NCI-H82 treated with DMSO at 0.1 percent for 48 hours (cell line): ENCODE measurements at regions not wholly inside any gene's neighbourhood (a gene's known extent, or its start where the extent isn't known, plus 50 kb on each side); places are given as distances from the start of the nearest gene placed in this dataset.
A peak's percentile ranks its signal among the peaks of the same experiment; 100 is the strongest.
"Not testable (repeated sequence)": the region's sequence is repeated elsewhere in the genome, so short reads cannot be mapped to it uniquely, and the experiment has no call there.

Experiments
- DNase-seq: peaks from one replicate; lab custom pipeline; 2025; ENCODE audit not compliant: unreplicated experiment; lab: John Stamatoyannopoulos, UW

DNA sequence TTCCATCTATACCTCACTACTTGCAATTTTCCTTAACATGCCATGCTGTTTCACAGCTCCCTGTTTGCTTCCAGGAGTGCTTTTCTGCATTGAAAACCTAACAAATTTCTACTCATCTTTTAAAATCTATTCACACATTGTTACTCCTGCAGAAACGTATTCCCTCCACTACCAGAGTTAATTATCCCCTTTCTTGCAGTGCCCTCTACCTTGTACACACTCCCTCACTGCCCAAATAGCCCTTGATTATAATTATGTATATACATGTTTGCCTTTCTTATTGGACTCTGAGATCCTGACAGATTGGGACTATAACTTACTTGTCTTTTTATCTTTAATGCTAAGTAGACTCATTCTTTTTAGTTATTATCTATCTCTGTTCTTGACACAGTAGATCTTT lies 325.0 kb downstream of the OXSM start:
- no peak for DNase-seq

DNA sequence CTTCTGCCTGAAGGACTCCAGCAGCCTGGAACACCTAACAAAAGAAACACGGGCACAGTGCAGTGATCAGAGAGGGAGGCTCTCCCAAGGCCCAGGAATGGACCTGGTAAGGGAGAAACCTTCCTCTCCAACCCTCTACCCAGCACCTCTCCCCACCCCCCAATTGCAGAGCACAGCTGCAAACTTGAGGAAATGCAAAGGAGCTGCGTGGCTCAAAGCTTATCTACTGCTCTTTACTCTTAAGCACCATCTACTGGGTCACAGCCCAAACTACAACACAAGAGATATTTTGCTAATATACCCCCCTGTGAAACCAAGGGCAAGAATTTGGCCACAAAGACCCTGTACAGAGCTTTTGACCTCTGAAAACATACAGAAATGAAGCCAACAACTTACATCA lies 328.3 kb downstream of the OXSM start:
- peak; percentile 0 for DNase-seq

DNA sequence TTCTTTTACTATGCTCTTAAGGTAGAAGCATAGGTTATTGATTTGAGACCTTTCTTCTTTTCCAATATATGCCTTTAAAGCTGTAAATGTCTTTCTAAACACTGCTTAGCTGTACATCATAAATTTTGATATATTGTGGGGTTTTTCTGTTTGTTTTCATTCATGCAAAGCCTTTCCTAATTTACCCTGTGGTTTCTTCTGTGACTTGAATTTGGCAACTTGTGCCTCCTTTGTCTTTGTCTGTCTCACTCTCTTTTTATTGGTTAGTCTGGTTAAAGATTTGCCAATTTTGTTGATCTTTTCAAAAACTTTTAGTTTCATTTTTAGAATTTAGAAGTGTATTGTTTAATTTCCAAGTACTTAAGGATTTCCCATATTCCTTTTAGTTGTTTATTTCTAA lies 343.1 kb downstream of the OXSM start:
- no peak for DNase-seq

DNA sequence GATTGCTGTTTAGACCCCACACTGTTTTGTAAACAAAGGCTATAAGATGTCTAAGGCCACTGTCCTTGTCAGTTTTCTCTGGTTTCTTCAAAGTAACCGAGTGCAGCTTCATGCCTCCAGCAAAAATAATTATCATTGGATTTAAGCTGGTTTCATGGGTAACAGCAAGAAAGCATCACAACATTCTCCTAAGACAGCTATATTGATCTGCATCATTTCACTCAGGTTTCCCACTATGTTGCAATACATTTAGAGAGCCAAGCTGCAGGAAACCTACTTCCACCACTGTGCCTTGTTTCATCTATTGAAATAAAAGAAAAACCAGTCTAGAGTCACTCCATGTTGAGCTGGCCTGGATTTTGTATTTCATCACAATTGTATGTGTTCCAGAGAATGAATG lies 351.4 kb downstream of the OXSM start:
- DNase-seq, result no peak

DNA sequence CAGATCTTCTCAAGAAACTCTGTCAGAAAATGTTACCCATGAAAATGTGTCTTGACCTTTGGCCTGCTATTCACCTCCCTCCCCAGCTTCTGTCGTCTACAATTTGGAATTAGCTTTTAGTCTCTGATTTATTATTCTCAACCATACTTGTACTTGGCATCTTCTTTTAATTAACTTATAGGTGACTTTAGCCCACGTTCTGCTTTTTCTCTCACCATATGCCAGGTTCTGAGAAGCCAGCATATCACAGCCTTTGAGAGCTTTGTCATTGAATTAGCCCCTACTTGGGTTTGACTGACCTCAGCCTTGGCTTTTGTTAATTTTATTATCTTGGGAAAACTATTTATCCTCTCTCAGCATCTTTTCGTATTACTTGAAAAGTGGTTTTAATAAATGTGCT lies 355.9 kb downstream of the OXSM start:
- DNase-seq, result peak; percentile 45

DNA sequence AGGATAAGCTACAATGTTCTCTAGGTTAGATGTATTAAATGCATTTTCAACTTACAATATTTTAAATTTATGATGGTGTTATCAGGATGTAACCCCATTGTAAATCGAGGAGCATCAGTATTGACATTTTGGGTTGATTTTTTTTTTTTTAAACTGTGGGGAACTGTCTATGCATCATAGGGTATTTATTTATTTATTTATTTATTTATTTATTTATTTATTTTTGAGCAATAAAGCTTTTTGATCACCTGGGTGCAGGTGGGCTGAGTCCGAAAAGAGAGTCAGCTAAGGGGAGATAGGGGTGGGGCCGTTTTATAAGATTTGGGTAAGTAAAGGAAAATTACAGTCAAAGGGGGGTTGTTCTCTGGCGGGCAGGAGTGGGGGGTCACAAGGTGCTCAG lies 367.5 kb downstream of the OXSM start:
- not testable (repeated sequence) for DNase-seq

DNA sequence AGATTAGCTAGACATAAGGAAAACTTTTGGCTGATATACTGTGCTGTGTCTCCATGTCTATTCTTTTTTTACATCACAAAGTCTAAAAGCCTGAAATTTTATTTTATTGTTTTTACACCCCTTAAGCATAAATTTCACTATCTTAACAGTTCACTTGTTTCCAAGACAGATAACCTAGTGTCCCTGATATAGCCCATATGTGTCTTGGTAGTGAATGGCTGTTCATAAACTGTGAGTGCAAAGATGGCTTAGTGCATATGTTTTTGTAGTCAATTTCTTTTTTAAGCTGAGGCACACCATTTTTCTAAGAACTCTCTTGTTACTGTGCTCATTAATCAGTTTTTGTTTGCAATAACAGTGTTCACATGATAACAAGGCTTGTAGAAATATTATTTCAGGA lies 381.1 kb downstream of the OXSM start:
- DNase-seq, result no peak

DNA sequence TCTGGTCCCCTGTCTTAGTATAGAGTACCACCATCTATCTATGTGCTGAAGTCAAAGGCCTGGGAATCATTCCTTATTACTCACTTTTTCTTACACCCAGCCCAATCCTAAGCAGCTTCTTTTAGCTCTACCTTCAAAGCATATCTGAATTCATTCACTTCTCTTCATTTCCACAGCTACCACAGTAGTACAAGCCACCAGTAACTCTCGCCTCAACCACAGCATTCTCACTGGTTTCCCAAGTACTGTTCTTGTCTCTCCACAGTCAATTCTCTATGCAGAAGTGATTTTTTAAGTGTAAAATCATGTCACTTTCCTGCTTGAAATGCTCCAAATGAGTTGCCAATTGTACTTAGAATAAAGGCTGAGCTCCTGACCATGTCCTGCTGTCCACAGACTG lies 401.7 kb downstream of the OXSM start:
- no peak for DNase-seq

DNA sequence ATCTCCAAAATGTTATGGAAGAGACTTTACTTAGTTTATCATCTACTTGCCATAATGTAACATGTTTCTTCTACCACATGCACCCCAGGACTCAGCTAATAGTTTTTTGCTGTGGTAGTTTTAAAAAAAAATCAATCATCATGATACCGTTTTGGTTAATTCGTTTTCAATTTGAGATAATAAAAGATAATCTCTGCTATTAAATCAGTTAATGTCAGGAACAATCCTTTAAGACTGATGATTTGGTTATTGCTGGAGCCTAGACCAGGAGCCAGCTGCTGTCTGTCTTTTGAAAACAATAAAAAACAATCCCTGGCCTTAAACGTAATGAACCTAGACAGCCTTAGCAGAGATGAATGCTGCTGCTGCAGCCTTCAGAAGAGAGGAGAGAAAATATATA lies 403.7 kb downstream of the OXSM start:
- peak; percentile 68 for DNase-seq

DNA sequence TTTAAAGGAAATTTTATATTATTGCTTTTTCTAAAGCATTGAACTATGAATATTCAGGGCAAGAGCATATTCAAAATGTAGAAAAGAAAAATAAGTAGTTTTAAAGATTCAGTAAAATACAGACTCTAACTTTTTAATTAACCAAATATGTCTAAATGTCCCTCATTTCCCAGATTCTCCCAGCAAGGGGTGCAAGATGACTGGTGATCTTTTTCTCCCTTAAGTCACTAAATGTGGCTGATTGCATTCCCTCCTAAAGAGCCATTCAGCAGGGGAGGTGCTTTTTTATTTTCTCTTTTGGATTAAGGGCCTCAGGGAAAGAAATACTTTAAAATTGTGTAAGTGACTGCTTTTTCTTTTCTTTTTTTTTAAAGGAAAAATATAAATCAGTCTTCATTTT lies 406.9 kb downstream of the OXSM start:
- DNase-seq, result no peak

DNA sequence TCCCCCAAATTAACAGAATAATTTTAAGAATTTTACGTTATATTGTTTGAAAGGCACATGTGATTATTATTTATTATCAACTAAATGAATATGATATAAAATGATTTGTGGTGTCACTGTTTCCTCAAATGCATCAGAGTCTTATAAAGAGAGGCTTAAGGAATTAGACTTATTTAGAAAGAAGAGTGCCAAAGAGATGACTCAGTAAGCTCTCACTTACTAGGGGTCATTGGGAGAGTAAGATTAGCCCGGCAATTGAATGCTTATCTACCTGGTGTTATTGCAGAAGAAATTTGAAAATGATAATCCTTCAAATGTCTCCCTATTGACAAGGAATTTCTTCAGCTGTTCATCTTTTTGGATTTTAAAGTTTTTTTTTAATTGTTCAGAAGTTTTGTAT lies 408.7 kb downstream of the OXSM start:
- peak; percentile 11 for DNase-seq

DNA sequence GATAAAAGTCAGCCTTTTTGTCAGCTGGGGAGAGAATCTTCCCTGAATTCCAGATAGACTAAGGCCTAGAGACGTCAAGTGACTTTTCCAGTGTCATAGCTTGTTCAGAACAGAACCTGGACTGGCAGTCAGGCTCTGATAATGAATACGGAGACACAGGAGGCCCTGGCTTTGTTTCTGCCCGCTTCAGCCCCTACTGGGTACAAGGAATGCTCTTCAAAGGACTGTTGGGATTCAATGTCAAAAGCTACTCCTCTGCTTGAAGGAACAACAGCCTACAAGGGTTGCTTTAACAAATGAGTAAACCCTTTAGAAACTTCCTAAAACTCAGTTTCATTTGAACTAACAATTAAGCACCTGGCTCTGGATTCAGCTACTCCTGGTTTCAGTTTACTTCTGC lies 412.3 kb downstream of the OXSM start:
- DNase-seq, result no peak

DNA sequence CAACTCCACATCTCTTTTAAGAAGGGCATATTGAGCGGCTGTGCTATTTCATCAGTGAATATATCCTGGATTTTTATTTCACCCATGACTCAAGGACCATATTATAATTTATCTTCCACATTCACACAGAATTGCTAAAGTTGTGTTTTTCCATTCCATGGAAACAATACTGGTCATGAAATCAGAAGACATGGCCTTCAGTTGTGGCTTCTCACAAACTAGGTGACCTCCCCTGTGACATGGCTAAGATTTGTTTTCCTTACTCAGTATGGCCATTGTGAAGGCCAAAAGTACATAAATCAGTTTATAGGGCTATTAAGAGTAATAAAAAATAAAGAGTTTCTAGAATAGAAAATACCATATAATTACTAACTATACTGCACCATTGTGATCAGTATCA lies 415.6 kb downstream of the OXSM start:
- DNase-seq, result no peak

DNA sequence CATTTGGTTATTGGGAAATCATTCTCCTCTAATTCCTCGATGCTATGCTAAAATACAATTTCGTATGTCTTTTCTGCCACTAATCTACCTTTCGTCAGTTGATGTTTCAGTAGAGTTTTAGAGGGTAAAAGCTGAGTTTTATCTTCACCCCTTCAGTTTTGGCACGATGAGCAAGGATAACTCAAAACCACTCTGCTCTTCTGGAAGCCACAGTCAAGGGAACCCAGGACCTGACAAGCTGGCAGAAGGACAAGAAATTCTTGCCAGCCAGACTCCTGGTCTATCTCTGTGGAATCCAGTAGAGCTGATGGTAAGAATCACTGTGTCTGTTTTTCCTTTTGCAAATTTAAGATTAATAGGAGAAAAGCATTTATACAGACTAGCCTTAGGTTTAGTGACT lies 414.4 kb upstream of the LRRC3B start:
- no peak for DNase-seq

DNA sequence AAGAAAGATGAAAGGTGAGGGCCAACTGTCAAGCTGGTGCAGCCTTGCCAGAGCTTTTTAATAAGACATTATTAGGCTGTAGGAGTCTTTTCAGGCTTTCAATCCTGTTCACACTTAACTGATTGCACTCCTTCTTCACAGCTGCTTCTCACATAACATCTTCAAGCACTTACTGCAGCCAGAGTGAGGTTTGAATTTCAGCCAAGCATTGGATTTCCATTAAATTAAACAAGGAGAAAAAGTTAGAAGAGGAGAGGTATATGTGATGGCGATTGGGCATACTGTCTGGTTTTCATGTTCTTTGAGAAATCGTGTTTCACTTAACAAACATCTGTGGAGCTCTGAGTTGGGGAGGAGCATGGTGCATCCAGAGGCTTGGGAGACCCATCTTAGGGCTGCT lies 392.8 kb upstream of the LRRC3B start:
- no peak for DNase-seq

DNA sequence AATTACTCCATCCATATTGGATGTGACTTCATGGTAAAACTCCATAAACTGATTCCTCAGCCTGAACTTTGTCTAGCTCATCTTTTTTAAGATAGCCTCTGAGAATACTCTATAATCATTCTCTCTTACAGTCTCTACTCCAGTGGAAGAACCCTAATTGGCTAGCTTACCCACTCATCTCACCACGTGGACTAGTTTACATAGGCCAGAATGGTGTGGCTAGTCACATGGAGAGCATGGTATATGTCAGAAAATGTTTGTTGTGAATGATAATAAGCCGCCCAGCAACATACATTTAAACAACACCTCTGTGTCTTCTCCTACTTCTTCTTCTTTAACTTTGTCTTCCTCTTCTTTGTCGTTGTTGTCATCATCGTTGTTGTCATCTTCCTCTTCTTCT lies 389.2 kb upstream of the LRRC3B start:
- no peak for DNase-seq

DNA sequence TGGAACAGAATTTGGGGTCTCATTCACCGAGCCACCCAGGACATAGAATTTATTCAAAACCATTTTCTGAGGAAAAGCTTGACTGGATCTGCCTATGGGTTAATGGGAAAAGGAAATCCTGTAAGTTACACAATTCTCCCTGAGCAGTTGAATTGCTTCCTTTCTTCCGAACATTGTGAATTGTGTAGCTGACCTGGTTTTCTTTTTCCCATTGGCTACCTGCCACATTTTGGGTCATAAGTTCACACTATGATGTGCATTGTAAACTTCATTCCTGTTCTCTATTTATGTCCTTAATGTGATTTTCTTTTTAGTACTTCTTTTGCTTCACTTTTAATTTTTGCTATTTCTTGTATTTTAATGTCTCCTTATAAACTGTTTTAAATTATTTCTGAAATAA lies 386.0 kb upstream of the LRRC3B start:
- DNase-seq, result no peak

DNA sequence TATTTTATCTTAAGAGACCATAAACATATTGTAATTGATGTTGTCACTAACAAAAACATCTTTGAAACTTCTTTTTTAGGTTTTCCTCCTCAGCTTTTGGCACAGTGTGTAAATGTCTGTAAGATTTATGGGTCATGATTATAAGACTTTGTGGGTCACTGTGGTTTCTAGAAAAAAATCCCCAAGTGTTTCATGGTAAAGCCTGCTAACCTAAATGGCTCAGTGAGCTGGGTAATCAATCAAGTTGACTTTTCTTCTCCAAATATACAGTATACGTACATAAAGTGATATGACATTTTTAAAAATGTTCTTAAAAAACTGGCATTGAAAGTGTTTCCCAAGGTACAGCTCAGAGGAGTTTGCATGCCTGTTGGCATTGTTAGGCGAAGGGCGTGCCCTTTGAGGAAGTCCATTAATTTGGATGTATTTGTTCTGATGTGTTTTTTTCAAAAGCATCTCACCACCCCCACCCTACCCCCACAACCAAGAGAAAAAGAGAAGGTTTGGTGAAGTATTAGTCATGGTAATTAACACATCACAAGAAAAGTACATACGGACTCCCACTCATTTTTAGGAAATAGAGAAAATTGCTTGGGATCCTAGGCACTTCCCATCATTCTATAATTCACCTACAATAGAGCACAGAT lies 385.4 kb upstream of the LRRC3B start:
- DNase-seq, result no peak

DNA sequence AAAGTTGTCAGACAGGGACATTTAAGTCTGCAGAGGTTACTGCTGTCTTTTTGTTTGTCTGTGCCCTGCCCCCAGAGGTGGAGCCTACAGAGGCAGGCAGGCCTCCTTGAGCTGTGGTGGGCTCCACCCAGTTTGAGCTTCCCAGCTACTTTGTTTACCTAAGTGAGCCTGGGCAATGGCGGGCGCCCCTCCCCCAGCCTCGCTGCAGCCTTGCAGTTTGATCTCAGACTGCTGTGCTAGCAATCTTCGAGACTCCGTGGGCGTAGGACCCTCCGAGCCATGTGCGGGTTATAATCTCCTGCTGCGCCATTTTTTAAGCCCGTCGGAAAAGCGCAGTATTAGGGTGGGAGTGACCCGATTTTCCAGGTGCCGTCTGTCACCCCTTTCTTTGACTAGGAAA lies 378.0 kb upstream of the LRRC3B start:
- DNase-seq, result not testable (repeated sequence)

DNA sequence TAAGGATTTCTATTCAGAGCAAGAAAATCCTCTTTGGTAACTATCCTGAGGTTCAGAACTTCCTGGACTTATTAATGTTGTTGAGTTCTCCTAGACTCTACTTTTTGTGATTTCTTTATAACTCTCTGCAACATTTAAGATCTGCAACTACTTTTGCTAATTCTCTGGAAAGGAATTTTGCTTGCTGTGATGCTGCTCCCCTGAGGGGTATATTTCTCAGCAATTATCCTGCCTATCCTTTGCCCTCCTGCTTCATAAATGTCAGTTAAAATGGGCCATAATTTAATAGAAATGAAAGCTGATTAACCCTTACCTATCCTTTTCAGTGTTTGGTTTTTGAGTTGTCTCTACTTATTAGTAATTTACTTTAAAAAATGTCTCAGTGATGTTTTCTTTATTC lies 377.3 kb upstream of the LRRC3B start:
- DNase-seq, result no peak

DNA sequence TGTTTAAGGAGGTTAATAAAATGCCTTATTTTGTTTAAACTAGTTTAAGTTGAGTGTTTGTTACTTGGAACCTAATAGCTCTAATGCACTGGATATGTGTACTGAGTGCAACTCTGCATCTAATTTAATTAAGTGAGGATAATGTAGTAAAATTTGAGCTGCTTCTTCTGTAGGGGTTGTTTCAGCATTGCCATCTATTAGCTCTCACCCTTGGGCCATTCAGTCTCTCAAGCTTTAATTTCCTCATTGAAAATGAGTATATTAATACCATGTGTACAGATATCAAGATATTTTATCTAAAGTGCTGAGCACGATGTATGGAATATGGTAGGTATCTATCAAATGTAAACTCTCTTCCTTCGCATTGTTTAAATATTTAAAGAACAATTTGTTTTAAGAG lies 375.7 kb upstream of the LRRC3B start:
- no peak for DNase-seq

DNA sequence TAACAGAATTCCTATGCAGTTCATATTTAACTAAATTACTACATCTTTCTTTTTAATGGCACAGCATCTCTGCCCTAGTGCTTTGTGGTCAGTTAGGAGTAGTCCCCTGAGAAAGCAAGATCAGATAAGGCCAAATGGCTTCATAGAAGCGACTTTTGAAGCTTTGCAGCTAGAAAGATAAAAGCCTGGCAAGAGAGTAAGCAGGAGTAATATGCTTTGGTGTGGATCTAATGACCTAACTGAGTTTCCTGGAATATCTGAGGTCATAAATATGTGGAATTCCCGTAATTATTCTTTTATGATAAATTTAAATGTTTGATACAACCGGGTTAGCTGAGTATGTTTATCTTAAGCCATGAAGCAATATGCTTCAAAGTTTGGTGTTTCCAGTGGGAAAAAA lies 374.9 kb upstream of the LRRC3B start:
- no peak for DNase-seq

DNA sequence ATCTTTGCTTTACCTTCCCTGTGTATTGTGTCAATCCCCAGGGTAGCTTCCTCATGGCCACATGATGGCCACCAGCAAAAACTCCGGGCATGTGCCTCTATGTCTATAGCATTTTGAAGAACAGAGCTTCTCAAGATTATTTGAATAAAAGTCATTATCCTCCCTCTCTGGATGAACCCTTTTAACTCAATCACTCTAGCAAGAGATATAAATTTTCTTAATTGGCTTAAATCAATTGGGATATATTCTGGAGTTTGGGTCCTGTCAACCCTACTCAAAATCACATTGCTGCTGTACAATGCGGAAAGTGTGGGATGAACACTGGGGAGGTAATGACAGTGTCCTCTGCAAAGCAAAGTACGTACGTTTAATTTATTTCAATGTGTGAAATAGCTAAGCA lies 370.6 kb upstream of the LRRC3B start:
- DNase-seq, result no peak

DNA sequence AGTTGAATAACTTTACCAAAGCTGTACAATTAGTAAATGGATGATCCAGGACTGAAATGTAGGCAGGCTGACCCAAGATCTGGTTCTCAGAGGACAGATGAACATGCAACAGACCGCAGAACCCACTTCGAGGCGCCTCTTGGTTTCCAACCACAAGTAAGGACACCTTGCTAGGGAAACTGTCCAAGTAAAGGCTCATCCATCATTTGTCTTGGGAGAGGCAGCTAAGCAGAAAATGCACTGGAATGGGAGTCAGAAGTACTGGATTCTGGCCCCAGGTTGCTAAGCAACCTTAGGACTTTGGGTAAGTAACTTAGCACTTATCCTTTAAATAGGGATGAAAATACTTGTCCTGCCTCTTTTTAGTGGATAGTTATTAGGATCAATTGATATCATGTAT lies 366.3 kb upstream of the LRRC3B start:
- DNase-seq, result no peak
